ENCODE measurements at regions not wholly inside any gene's neighbourhood (a gene's known extent, or its start where the extent isn't known, plus 50 kb on each side); places are given as distances from the start of the nearest gene placed in this dataset.
"Not testable (repeated sequence)": the region's sequence is repeated elsewhere in the genome, so short reads cannot be mapped to it uniquely, and the experiment has no call there.

- Mint-ChIP-seq H3K4me3 (no peak overlapping the region), H3K36me3 (no peaks in the 10 kb centered on the region), H3K27me3 (no peaks in the 10 kb centered on the region), H3K4me1 (no peaks in the 10 kb centered on the region), H3K27ac (no peak overlapping the region), H3K9me3 (peaks cover 0 to 17% (median 3%) of the 10 kb centered on the region in 7 donors)
- H3K36me3 ChIP-seq (ENCODE audit: control insufficient read depth, insufficient read depth, low read length) = no peaks in the 10 kb centered on the region
- no peak overlapping the region for H3K4me3 ChIP-seq (ENCODE audit: low read depth, low read length)
- peaks cover 2% of the 10 kb centered on the region for H3K27me3 ChIP-seq (ENCODE audit: control insufficient read depth, insufficient read depth, low read length)
- no peak for ATAC-seq (ENCODE audit: low read depth in 2 of 2)
- H3K9me3 ChIP-seq (ENCODE audit: control insufficient read depth in 2 of 2, low read length in 2 of 2) = no peaks in the 10 kb centered on the region
- DNase-seq = no peak
- no peak overlapping the region for H3K27ac ChIP-seq (ENCODE audit: insufficient read depth, low read length, poor library complexity, severe bottlenecking)
- H3K4me1 ChIP-seq (ENCODE audit: control insufficient read depth, insufficient read depth, low read length, poor library complexity, severe bottlenecking) = no peaks in the 10 kb centered on the region
These were observed 66.8 kb upstream of the CENPE start for GRCh38 chr4:103264905-103265304.

- not testable (repeated sequence) for H3K36me3 ChIP-seq (ENCODE audit: control insufficient read depth, insufficient read depth, low read length); H3K27ac Mint-ChIP-seq; H3K36me3 Mint-ChIP-seq; ATAC-seq (ENCODE audit: low read depth in 2 of 2); H3K9me3 Mint-ChIP-seq; H3K4me3 Mint-ChIP-seq; H3K4me1 ChIP-seq (ENCODE audit: control insufficient read depth, insufficient read depth, low read length, poor library complexity, severe bottlenecking); H3K4me3 ChIP-seq (ENCODE audit: low read depth, low read length); H3K27me3 ChIP-seq (ENCODE audit: control insufficient read depth, insufficient read depth, low read length); H3K27me3 Mint-ChIP-seq; H3K4me1 Mint-ChIP-seq; DNase-seq; H3K27ac ChIP-seq (ENCODE audit: insufficient read depth, low read length, poor library complexity, severe bottlenecking); H3K9me3 ChIP-seq (ENCODE audit: control insufficient read depth in 2 of 2, low read length in 2 of 2)
These were observed 57.9 kb upstream of the CENPE start for GRCh38 chr4:103256068-103256467.

Data from CD4-positive, CD25-positive, alpha-beta regulatory T cell (primary cell).